ENCODE measurements at regions not wholly inside any gene's neighbourhood (a gene's known extent, or its start where the extent isn't known, plus 50 kb on each side); places are given as distances from the start of the nearest gene placed in this dataset.

DNA sequence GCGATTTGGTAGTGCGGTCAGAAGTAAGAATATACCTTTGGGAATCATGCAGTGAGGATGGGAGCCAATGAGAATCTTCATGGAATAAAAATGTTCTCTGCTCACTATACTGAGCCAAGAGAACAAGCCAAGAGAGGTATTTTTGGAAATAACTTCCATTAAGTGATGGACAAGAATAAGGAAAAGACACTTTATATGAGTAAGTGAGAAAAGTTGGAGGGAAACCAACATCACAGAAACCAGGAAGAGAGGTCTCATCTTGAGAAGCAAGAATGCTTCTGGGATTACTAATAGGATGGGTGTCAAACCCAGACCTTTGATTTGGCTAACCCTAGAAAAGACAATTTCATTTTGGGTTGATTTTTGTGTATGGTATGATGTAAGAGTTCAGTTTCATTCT, 181.2 kb upstream of the JAG1 start:
- H3K9ac ChIP-seq (ENCODE audit: low read depth, low read length) = no peak overlapping the region
- H3K4me3 ChIP-seq (ENCODE audit: low read depth, low read length) = no peak overlapping the region
- H3K9me3 ChIP-seq (ENCODE audit: control insufficient read depth, insufficient read depth, low read length) = no peaks in the 10 kb centered on the region
- H3K27me3 ChIP-seq (ENCODE audit: control insufficient read depth, insufficient read depth, low read length) = no peaks in the 10 kb centered on the region
- H3K36me3 ChIP-seq (ENCODE audit: control insufficient read depth, insufficient read depth, low read length) = no peaks in the 10 kb centered on the region
- no peaks in the 10 kb centered on the region for H3K4me1 ChIP-seq (ENCODE audit: control insufficient read depth, insufficient read depth, low read length)

- no peaks in the 10 kb centered on the region for H3K36me3 ChIP-seq (ENCODE audit: control insufficient read depth, insufficient read depth, low read length)
- no peak overlapping the region for H3K9ac ChIP-seq (ENCODE audit: low read depth, low read length)
- H3K27me3 ChIP-seq (ENCODE audit: control insufficient read depth, insufficient read depth, low read length) = no peaks in the 10 kb centered on the region
Measured at GRCh38 chr20:10855778-10856177, 182.0 kb upstream of the JAG1 start.

GRCh38 chr20:10856237-10857015, 182.6 kb upstream of the JAG1 start:
- Histone ChIP-seq H3K4me3 (ENCODE audit: low read depth, low read length) (no peak overlapping the region), H3K9ac (ENCODE audit: low read depth, low read length) (no peak overlapping the region), H3K9me3 (ENCODE audit: control insufficient read depth, insufficient read depth, low read length) (no peaks in the 10 kb centered on the region), H3K4me1 (ENCODE audit: control insufficient read depth, insufficient read depth, low read length) (no peaks in the 10 kb centered on the region), H3K27me3 (ENCODE audit: control insufficient read depth, insufficient read depth, low read length) (no peaks in the 10 kb centered on the region), H3K36me3 (ENCODE audit: control insufficient read depth, insufficient read depth, low read length) (no peaks in the 10 kb centered on the region)

More at GRCh38 chr20:10855778-10856177, 182.0 kb upstream of the JAG1 start:
- Histone ChIP-seq H3K4me1 (ENCODE audit: control insufficient read depth, insufficient read depth, low read length) (no peaks in the 10 kb centered on the region), H3K9me3 (ENCODE audit: control insufficient read depth, insufficient read depth, low read length) (no peaks in the 10 kb centered on the region), H3K4me3 (ENCODE audit: low read depth, low read length) (no peak overlapping the region)

DNA sequence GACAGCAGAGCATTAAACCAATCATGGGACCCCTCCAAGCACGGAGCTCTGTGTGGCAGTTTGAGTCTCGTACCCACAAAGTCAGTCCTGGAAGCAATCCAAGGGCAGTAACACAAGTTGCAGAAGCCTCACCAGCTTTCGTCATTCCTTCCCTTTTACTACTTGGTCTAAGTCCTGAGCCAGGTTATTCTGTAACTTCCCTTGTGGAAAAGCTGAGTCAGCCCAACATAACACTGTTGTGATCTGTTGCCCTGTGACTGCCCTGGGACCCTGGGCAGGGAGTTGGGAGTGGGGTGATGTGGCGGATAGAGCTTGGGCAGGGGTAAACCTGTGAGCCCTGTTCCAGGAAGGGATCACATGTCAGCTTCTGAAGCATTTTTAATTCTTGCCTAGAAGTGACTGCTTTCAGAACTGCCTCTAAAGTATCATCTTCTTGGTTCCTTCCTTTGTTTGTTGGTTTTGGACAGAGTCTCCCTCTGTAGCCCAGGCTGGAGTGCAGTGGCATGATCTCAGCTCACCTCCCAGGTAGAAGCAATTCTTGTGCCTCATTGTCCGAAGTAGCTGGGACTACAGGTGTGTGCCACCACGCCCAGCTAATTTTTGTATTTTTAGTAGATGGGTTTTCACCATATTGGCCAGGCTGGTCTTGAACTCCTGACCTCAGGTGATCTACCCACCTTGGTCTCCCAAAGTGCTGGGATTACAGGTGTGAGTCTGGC, 183.7 kb upstream of the JAG1 start:
- Histone ChIP-seq H3K4me3 (ENCODE audit: low read depth, low read length) (no peak overlapping the region), H3K27me3 (ENCODE audit: control insufficient read depth, insufficient read depth, low read length) (no peaks in the 10 kb centered on the region), H3K9me3 (ENCODE audit: control insufficient read depth, insufficient read depth, low read length) (no peaks in the 10 kb centered on the region), H3K4me1 (ENCODE audit: control insufficient read depth, insufficient read depth, low read length) (no peaks in the 10 kb centered on the region), H3K9ac (ENCODE audit: low read depth, low read length) (no peak overlapping the region), H3K36me3 (ENCODE audit: control insufficient read depth, insufficient read depth, low read length) (no peaks in the 10 kb centered on the region)

- no peaks in the 10 kb centered on the region for H3K27me3 ChIP-seq (ENCODE audit: control insufficient read depth, insufficient read depth, low read length)
- no peak overlapping the region for H3K9ac ChIP-seq (ENCODE audit: low read depth, low read length)
- H3K4me1 ChIP-seq (ENCODE audit: control insufficient read depth, insufficient read depth, low read length) = no peaks in the 10 kb centered on the region
- no peak overlapping the region for H3K4me3 ChIP-seq (ENCODE audit: low read depth, low read length)
- H3K9me3 ChIP-seq (ENCODE audit: control insufficient read depth, insufficient read depth, low read length) = no peaks in the 10 kb centered on the region
- no peaks in the 10 kb centered on the region for H3K36me3 ChIP-seq (ENCODE audit: control insufficient read depth, insufficient read depth, low read length)
Measured at GRCh38 chr20:10861090-10861489, 187.3 kb upstream of the JAG1 start.

- Histone ChIP-seq H3K9ac (ENCODE audit: low read depth, low read length) (no peak overlapping the region), H3K9me3 (ENCODE audit: control insufficient read depth, insufficient read depth, low read length) (no peaks in the 10 kb centered on the region), H3K4me1 (ENCODE audit: control insufficient read depth, insufficient read depth, low read length) (no peaks in the 10 kb centered on the region), H3K4me3 (ENCODE audit: low read depth, low read length) (no peak overlapping the region), H3K36me3 (ENCODE audit: control insufficient read depth, insufficient read depth, low read length) (no peaks in the 10 kb centered on the region), H3K27me3 (ENCODE audit: control insufficient read depth, insufficient read depth, low read length) (no peaks in the 10 kb centered on the region)
Measured at GRCh38 chr20:10861619-10862018, 187.8 kb upstream of the JAG1 start.

DNA sequence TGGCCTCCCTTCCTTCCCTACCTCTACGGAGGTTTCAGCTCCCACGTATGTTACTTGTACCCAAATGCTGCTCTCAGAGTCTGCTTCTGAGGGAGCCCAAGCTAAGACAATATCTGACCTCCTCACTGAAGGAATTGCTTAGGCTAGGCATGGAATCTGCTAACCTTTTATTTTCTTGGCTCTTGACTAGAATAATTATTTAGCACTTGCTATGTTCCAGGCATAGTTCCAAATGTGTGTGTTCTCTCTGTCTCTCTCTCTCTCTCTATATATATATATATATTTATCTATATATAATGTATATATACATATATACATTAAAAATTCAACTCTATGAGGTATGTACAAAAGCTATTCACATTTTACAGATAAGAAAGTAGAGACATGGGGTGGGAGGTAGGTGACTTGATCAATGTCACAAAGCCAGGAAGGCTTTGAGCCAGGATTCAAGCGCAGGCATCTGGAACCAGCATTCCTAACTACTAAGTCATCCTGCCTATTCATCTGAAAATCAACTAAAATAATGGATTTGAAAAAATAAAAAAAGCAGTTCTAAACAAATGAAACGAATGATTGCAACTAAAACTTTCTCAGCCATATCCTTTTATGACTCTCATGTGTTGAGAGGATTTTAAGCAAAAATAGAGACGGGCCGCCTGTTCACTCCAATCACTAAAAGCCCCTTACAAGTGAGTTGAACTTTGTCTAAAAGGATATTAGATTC, 189.7 kb upstream of the JAG1 start:
- Histone ChIP-seq H3K27me3 (ENCODE audit: control insufficient read depth, insufficient read depth, low read length) (no peaks in the 10 kb centered on the region), H3K4me1 (ENCODE audit: control insufficient read depth, insufficient read depth, low read length) (no peaks in the 10 kb centered on the region), H3K9me3 (ENCODE audit: control insufficient read depth, insufficient read depth, low read length) (no peaks in the 10 kb centered on the region), H3K36me3 (ENCODE audit: control insufficient read depth, insufficient read depth, low read length) (no peaks in the 10 kb centered on the region), H3K9ac (ENCODE audit: low read depth, low read length) (no peak overlapping the region), H3K4me3 (ENCODE audit: low read depth, low read length) (no peak overlapping the region)

- Histone ChIP-seq H3K27me3 (ENCODE audit: control insufficient read depth, insufficient read depth, low read length) (no peaks in the 10 kb centered on the region), H3K9ac (ENCODE audit: low read depth, low read length) (no peak overlapping the region), H3K36me3 (ENCODE audit: control insufficient read depth, insufficient read depth, low read length) (no peaks in the 10 kb centered on the region), H3K9me3 (ENCODE audit: control insufficient read depth, insufficient read depth, low read length) (no peaks in the 10 kb centered on the region), H3K4me3 (ENCODE audit: low read depth, low read length) (no peak overlapping the region), H3K4me1 (ENCODE audit: control insufficient read depth, insufficient read depth, low read length) (no peaks in the 10 kb centered on the region)
Measured at GRCh38 chr20:10864076-10864672, 190.4 kb upstream of the JAG1 start.

GRCh38 chr20:10868299-10868698, 194.5 kb upstream of the JAG1 start:
- Histone ChIP-seq H3K9ac (ENCODE audit: low read depth, low read length) (no peak overlapping the region), H3K36me3 (ENCODE audit: control insufficient read depth, insufficient read depth, low read length) (no peaks in the 10 kb centered on the region), H3K4me3 (ENCODE audit: low read depth, low read length) (no peak overlapping the region), H3K27me3 (ENCODE audit: control insufficient read depth, insufficient read depth, low read length) (no peaks in the 10 kb centered on the region), H3K4me1 (ENCODE audit: control insufficient read depth, insufficient read depth, low read length) (no peaks in the 10 kb centered on the region), H3K9me3 (ENCODE audit: control insufficient read depth, insufficient read depth, low read length) (no peaks in the 10 kb centered on the region)

- H3K9ac ChIP-seq (ENCODE audit: low read depth, low read length) = no peak overlapping the region
- no peaks in the 10 kb centered on the region for H3K4me1 ChIP-seq (ENCODE audit: control insufficient read depth, insufficient read depth, low read length)
- no peaks in the 10 kb centered on the region for H3K27me3 ChIP-seq (ENCODE audit: control insufficient read depth, insufficient read depth, low read length)
- no peak overlapping the region for H3K4me3 ChIP-seq (ENCODE audit: low read depth, low read length)
- H3K36me3 ChIP-seq (ENCODE audit: control insufficient read depth, insufficient read depth, low read length) = no peaks in the 10 kb centered on the region
- no peaks in the 10 kb centered on the region for H3K9me3 ChIP-seq (ENCODE audit: control insufficient read depth, insufficient read depth, low read length)
Measured at GRCh38 chr20:10873026-10873425, 199.2 kb upstream of the JAG1 start.

- Histone ChIP-seq H3K36me3 (ENCODE audit: control insufficient read depth, insufficient read depth, low read length) (no peaks in the 10 kb centered on the region), H3K9ac (ENCODE audit: low read depth, low read length) (no peak overlapping the region), H3K4me1 (ENCODE audit: control insufficient read depth, insufficient read depth, low read length) (no peaks in the 10 kb centered on the region), H3K27me3 (ENCODE audit: control insufficient read depth, insufficient read depth, low read length) (no peaks in the 10 kb centered on the region), H3K4me3 (ENCODE audit: low read depth, low read length) (no peak overlapping the region), H3K9me3 (ENCODE audit: control insufficient read depth, insufficient read depth, low read length) (no peaks in the 10 kb centered on the region)
Measured at GRCh38 chr20:10875653-10876052, 201.9 kb upstream of the JAG1 start.
